Activated CD8-positive, alpha-beta memory T cell treated with anti-CD3 and anti-CD28 coated beads for 1 hour (primary cell): ENCODE measurements at regions not wholly inside any gene's neighbourhood (a gene's known extent, or its start where the extent isn't known, plus 50 kb on each side); places are given as distances from the start of the nearest gene placed in this dataset.
"Not testable (repeated sequence)": the region's sequence is repeated elsewhere in the genome, so short reads cannot be mapped to it uniquely, and the experiment has no call there.

Experiments
- DNase-seq, 2 donors: peaks; one replicate each; pipeline ENCODE4 v3.0.0-alpha.2; 2020; ENCODE audit warnings: low read depth in 1 of 2; ENCODE audit errors: extremely low read depth in 1 of 2

- no peak for DNase-seq
Observed at GRCh38 chr5:163692091-163692490, 186.7 kb downstream of the MAT2B start.

- no peak for DNase-seq
Observed at GRCh38 chr5:163695830-163696578, 190.6 kb downstream of the MAT2B start.

GRCh38 chr5:163696579-163696887 is 191.1 kb downstream of the MAT2B start:
- no peak for DNase-seq

GRCh38 chr5:163706053-163706771 is 200.8 kb downstream of the MAT2B start:
- no peak for DNase-seq

DNA sequence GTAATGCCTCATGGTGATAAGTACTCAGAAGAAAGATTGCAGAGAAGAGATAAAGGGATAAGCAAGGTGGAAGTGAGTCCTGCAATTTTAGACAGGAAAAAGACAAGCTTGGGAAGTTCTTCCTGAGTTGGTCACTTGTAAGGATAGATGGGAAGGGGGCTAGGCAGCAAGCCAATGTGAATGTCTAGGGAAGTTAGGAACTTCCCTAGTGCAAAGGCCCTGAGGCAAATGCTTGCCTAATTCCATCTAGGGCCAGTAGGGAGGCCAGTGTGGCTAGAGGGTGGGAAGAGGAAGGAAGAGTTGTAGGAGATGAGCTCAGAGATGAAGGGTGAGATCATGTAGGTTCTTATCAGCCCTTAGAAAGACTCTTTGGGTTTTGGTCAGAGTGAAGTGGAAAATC is 206.6 kb downstream of the MAT2B start:
- no peak for DNase-seq

- no peak for DNase-seq
Observed at GRCh38 chr5:163718272-163718671, 212.9 kb downstream of the MAT2B start.

GRCh38 chr5:163724305-163724704 is 218.9 kb downstream of the MAT2B start:
- no peak for DNase-seq

DNA sequence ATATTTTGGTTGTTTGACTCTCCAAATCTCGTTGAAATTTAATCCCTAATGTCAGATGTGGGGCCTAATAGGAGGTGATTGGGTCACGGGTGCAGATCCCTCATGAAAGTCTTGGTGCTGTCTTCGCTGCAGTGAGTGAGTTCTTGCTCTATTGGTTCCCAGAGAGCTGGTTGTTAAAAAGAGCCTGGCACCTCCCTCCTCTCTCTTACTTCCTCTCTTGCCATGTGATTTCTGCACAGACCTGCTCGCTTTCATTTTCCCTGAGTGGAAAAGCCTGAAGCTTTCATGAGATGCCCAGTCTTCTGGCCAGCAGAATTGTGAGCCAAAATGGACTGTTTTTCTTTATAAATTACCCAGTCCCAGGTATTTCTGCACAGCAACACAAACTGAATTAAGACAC is 221.6 kb downstream of the MAT2B start:
- DNase-seq: no peak

DNA sequence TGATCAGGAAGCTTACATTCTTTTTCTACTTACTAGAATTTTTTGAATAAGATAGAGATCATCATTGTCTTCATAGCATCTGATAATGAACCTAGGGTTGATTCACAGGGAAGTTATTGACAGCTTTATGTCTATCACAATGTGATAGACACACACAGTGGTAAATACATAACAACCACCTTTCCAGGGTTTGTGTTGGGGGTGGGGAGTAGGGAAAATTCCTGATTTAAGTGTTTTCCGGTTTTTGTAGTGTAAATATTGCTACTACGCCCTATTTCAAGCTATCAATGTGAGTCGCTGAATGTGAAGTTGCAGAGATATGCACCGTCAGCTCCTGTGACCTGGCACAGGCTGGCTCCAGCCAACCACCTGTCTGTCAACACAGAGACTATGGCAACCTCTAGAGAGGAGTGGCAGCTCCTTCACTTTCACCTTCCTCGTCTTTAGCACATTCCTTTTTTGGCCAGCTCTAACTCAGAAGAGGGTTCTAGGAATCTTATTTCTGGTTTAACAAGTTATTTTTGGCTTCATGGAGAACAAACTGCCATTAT is 224.9 kb downstream of the MAT2B start:
- no peak for DNase-seq

GRCh38 chr5:163731256-163731655 is 225.8 kb downstream of the MAT2B start:
- no peak for DNase-seq

DNA sequence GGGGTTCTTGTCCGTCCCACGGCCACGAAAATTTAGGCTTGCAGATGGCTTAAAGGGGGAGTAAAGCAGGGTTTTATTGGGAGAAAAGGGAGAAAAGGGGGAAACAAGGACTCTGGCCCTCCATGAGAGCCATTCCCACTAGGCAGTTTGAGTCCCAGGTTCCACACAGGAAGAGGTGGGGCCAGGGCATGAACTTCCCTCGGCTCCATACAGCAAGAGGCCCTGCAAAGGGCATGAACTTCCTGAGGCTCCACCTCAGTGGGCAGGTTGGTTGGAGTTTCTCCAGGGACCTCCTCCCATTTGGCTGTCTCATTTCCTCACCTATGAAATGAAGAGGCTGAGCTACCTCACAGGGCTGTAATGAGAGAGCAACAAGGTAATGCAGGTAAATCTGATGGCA is 229.7 kb downstream of the MAT2B start:
- no peak for DNase-seq

- no peak for DNase-seq
Observed at GRCh38 chr5:163747586-163747985, 242.2 kb downstream of the MAT2B start.

DNA sequence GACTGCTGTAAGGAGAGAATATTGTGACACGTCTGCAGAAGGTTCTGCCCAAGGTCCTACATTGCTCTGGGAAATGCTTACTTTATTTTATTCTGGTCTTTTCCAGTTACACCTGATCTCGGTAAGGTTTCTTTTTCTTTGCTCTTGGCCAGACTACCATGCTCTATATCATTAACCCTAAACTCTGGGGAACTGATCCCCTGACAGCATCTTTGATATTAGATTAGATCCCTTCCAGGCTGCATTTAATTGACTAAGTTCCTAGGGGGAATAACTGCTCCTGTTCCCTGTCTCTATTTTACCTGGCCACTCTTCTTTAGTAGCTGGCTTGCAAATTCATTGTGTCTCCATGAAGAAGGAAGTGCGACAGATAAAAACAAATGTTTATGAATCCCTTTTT is 243.5 kb downstream of the MAT2B start:
- DNase-seq: no peak

DNA sequence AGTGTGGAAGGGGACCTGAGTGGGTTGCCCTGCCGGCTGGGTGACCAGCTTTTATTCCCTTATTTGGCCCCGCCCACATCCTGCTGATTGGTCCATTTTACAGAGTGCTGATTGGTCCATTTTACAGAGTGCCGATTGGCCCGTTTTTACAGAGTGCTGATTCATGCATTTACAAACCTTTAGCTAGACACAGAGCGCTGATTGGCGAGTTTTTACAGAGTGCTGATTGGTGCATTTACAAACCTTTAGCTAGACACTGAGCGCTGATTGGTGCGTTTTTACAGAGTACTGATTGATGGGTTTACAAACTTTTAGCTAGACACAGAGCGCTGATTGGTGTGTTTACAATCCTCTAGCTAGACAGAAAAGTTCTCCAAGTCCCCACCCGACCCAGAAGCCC is 245.0 kb downstream of the MAT2B start:
- not testable (repeated sequence) for DNase-seq

- no peak for DNase-seq
Observed at GRCh38 chr5:163755505-163755904, 250.1 kb downstream of the MAT2B start.

GRCh38 chr5:163756170-163756569 is 250.8 kb downstream of the MAT2B start:
- no peak for DNase-seq

DNA sequence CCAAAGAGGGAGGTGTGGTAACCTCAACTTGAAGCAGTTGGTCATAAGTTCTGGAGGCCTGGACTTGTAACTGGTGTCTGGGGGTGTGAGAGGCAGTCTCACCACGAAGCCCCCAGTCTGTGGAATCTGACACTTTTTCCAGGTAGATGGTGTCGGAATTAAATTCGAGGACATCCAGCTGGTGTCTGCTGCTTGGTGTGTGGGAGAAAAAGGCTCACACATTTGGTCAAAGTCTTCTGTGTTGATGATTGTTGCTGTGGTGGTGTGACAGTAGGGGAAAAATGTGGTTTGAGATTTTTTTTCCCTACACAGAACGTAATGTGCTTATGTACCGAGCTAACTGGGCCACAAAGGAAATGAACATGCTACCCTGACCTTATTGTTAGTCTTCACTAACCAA is 251.9 kb downstream of the MAT2B start:
- no peak for DNase-seq

DNA sequence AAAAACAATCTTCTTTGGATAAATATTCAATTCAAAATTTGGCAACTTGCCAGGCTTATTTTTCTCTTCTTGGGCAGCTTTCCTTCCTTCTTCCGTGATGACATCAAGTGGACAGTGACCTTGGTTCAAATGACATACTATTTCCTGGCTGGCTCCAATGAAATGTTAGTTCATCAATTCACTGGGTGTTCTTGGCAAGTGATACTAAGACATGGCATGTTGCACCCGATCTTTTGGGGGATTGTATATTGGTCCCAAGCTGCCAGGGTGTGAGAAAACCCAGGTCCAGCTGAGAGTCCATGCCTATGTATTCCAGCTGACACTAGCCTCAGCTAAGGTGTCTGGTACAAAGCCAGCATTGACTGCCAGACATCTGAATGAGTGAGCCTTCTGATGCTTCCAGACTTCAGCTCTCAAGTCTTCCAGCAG is 252.9 kb downstream of the MAT2B start:
- DNase-seq: no peak

GRCh38 chr5:163759000-163759704 is 253.7 kb downstream of the MAT2B start:
- DNase-seq: no peak

DNA sequence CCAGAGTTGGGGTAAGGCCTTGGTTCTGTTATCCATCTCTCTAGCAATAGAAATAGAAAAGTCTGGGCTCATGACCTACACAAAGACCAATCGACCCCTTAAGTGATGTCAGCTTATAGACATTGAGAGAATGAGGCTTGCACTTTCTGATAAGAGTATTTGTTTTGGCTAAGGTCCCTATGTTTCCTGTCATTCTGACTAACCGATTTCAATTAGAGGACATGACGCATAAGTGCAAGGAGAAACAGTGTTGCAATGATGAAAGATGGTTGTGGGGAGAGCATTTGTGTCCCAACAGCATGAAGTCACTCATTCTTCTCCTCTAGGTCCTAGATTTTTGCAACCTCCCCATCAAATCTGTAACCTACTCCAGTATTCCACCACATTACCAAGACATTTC is 255.1 kb downstream of the MAT2B start:
- DNase-seq: no peak

DNA sequence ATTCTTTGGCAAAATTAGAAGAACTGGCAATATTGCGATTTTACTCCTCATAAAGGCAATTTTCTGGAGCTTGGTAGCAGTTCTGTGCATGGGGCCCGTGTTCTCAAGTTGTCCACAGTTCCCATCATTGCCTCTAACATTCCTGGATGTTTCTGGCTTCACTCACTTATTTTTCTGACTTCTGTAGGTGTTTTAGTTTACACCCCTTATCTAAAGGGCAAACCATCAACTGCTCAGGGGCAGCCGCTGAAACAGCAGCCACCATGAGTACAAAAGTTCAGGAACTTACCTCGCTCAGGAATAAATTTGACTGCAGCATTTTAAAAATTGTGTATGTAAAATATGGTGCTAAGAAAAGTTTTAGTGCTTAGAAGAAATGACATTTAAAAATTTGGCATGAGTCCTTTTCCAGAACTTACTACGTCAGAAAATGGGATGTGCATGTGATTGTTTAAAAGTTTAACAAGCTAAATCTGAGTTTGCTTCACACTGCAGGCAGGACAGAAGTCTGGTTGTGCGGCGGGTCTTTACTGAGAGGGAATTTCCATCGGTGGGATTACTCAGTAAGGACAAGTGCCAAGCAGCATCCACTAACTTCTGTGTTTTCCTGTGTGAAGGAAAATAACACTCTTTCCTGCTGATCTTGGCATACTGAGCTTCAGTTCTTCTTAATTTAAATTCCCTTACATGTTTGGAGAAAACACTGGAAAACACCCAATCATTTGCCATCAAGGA is 261.7 kb downstream of the MAT2B start:
- no peak for DNase-seq
